ENCODE measurements at regions not wholly inside any gene's neighbourhood (a gene's known extent, or its start where the extent isn't known, plus 50 kb on each side); places are given as distances from the start of the nearest gene placed in this dataset.
"Not testable (repeated sequence)": the region's sequence is repeated elsewhere in the genome, so short reads cannot be mapped to it uniquely, and the experiment has no call there.

DNA sequence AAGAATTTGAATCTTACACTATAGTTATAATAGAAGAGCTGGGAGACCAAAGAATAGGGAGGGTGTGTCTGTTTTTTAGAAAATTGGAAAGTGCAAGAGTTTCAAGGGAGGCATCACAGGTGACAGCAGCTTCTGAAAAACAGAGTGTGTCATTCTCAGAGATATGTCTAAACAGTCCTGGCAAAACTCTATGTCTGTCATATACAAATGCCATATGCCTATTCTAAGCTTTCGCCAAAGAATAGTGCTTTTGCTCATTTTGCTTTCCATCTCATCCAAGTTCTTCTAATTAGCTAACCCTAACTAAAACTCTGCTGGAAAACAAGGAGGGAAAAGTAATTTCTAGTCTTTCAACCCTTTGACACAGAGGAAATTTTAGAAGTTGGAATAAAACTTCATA lies 388.0 kb upstream of the TYRP1 start:
- Mint-ChIP-seq H3K27me3 (ENCODE audit: unreplicated experiment) (no peaks in the 10 kb centered on the region), H3K27ac (ENCODE audit: unreplicated experiment) (no peak overlapping the region), H3K9me3 (ENCODE audit: unreplicated experiment) (peaks cover 5% of the 10 kb centered on the region), H3K36me3 (ENCODE audit: unreplicated experiment) (no peaks in the 10 kb centered on the region), H3K4me1 (ENCODE audit: unreplicated experiment) (no peaks in the 10 kb centered on the region), H3K4me3 (ENCODE audit: unreplicated experiment) (no peak overlapping the region)
- TF ChIP-seq, protein P1, sequence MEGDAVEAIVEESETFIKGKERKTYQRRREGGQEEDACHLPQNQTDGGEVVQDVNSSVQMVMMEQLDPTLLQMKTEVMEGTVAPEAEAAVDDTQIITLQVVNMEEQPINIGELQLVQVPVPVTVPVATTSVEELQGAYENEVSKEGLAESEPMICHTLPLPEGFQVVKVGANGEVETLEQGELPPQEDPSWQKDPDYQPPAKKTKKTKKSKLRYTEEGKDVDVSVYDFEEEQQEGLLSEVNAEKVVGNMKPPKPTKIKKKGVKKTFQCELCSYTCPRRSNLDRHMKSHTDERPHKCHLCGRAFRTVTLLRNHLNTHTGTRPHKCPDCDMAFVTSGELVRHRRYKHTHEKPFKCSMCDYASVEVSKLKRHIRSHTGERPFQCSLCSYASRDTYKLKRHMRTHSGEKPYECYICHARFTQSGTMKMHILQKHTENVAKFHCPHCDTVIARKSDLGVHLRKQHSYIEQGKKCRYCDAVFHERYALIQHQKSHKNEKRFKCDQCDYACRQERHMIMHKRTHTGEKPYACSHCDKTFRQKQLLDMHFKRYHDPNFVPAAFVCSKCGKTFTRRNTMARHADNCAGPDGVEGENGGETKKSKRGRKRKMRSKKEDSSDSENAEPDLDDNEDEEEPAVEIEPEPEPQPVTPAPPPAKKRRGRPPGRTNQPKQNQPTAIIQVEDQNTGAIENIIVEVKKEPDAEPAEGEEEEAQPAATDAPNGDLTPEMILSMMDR (IDR thresholded peaks at IDR 0.05) = no peak
- DNase-seq (ENCODE audit: extremely low spot score, unreplicated experiment) = no peak

- Mint-ChIP-seq H3K4me1 (ENCODE audit: unreplicated experiment) (no peaks in the 10 kb centered on the region), H3K27ac (ENCODE audit: unreplicated experiment) (no peak overlapping the region), H3K9me3 (ENCODE audit: unreplicated experiment) (peaks cover 36% of the 10 kb centered on the region), H3K27me3 (ENCODE audit: unreplicated experiment) (no peaks in the 10 kb centered on the region), H3K36me3 (ENCODE audit: unreplicated experiment) (peaks cover 2% of the 10 kb centered on the region), H3K4me3 (ENCODE audit: unreplicated experiment) (no peak overlapping the region)
- TF ChIP-seq, protein P1 (IDR thresholded peaks at IDR 0.05) = no peak
- DNase-seq (ENCODE audit: extremely low spot score, unreplicated experiment) = no peak
Measured at GRCh38 chr9:12314589-12314988, 378.6 kb upstream of the TYRP1 start.

DNA sequence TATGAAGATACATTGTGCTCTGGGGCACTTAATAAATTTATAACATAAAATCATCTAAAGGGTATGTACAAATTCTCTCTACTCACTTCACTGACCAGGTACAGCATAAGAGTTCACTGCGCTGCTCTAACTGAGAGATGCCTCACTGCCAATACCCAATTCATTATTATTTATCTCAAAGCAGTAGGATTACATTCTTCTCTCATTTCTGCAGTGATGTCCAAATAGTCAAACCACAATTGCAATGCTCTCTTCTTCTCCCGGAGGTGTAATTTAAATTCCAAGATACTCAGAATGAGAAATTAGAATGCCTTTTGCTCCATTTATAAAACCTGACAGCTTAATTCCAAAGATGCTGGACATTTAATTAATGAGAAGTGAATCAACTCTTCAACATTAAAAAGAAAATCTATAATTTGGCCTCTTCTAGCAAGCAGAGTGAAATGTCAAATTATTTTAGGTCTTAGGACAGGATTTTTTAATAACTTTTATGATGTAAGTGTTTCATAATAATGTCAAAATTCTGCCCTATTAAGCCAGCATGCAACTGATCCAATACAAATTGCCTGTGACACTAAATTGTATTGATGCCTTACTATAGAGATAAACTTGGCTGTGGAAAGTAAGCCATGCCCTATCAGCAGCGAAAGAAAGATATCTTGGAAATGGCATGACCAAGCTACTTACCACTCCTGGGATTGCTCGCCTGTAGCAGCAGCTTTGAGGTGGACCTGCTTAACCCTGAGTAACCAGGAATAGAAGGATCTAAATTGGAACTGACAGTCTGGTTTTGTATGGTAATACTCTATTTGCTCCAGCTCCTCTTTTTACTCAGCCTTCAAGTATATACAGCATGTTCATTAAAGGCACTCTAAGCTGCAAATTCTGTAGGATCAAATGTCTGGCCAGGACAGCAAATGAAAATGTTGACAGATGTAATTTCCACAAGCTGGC lies 374.2 kb upstream of the TYRP1 start:
- TF ChIP-seq, protein P1 (IDR thresholded peaks at IDR 0.05) = no peak
- Mint-ChIP-seq H3K4me3 (ENCODE audit: unreplicated experiment) (no peak overlapping the region), H3K4me1 (ENCODE audit: unreplicated experiment) (no peaks in the 10 kb centered on the region), H3K9me3 (ENCODE audit: unreplicated experiment) (peaks cover 6% of the 10 kb centered on the region), H3K27ac (ENCODE audit: unreplicated experiment) (no peak overlapping the region), H3K27me3 (ENCODE audit: unreplicated experiment) (peaks cover 2% of the 10 kb centered on the region), H3K36me3 (ENCODE audit: unreplicated experiment) (no peaks in the 10 kb centered on the region)
- no peak for DNase-seq (ENCODE audit: extremely low spot score, unreplicated experiment)

DNA sequence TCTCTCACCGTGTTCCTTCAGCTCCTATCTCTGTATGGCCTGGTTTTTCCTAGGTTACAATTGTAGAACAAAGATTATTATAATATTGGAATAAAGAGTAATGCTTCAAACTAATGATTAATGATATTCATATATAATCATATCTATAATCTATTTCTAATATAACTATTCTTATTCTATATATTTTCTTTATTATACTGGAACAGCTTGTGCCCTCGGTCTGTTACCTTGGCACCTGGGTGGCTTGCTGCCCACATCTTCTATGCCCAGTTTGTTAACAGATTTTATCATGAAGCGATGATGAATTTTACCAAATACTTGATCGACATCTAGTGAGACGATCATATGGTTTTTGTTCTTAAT lies 363.6 kb upstream of the TYRP1 start:
- Mint-ChIP-seq H3K27me3 (ENCODE audit: unreplicated experiment) (peaks cover 3% of the 10 kb centered on the region), H3K27ac (ENCODE audit: unreplicated experiment) (no peak overlapping the region), H3K9me3 (ENCODE audit: unreplicated experiment) (no peaks in the 10 kb centered on the region), H3K36me3 (ENCODE audit: unreplicated experiment) (no peaks in the 10 kb centered on the region), H3K4me1 (ENCODE audit: unreplicated experiment) (no peaks in the 10 kb centered on the region), H3K4me3 (ENCODE audit: unreplicated experiment) (no peak overlapping the region)
- TF ChIP-seq, protein P1 (IDR thresholded peaks at IDR 0.05) = no peak
- no peak for DNase-seq (ENCODE audit: extremely low spot score, unreplicated experiment)

DNA sequence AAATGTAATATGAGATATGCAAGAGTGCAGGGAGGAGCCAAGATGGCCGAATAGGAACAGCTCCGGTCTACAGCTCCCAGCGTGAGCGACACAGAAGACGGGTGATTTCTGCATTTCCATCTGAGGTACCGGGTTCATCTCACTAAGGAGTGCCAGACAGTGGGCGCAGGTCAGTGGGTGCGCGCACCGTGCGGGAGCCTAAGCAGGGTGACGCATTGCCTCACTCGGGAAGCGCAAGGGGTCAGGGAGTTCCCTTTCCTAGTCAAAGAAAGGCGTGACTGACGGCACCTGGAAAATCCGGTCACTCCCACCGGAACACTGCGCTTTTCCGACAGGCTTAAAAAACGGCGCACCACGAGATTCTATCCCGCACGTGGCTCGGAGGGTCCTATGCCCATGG lies 359.2 kb upstream of the TYRP1 start:
- H3K9me3 Mint-ChIP-seq (ENCODE audit: unreplicated experiment); DNase-seq (ENCODE audit: extremely low spot score, unreplicated experiment); H3K27me3 Mint-ChIP-seq (ENCODE audit: unreplicated experiment); H3K4me3 Mint-ChIP-seq (ENCODE audit: unreplicated experiment); H3K36me3 Mint-ChIP-seq (ENCODE audit: unreplicated experiment); H3K27ac Mint-ChIP-seq (ENCODE audit: unreplicated experiment); H3K4me1 Mint-ChIP-seq (ENCODE audit: unreplicated experiment): not testable (repeated sequence)

Measured in osteocyte (in vitro differentiated cells).